ELF-1 (cell line): ENCODE measurements at regions not wholly inside any gene's neighbourhood (a gene's known extent, or its start where the extent isn't known, plus 50 kb on each side); places are given as distances from the start of the nearest gene placed in this dataset.

ENCODE experiments used
- DNase-seq: peaks from one replicate; pipeline ENCODE4 v3.0.0-alpha.2; 2016; ENCODE audit warnings: low read depth, low spot score

DNA sequence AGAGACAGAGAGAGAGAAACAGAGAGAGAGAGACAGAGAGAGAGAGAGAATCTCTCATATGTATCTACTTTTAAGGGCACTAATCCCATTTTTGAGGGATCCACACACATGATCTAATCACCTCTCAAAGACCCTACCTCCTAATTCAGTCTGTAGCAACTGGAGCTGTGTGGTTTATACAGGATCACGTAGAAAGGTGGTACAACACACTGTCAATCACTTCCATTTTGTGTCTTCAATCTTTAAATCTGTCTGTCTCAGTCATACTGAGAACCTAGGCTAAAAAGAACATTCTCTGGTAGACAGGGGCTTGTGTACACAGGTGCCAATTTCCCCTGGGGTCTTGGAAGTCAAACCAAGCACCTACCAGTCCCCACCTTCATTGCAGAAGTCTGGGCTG is 229.9 kb downstream of the TGFB2 start:
- no peak for DNase-seq

DNA sequence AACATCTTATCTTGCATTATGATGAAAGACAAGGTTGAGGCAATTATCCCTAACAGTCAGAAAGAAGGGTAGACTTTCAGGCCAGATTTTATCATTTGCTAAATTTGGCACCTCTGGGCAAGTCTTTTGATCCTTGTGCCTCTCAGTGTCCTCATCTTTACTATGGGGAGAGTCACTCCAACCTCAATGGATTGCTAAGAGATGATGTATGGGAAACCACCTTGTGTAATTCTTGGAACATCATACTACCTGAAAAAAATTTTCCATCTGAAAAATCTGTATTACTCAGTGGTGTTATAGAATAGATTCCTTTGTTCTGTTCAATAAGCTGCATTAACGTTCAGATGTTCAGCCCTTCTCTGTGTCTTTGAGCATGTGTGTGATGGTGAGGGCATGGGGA is 230.7 kb downstream of the TGFB2 start:
- DNase-seq, result no peak

GRCh38 chr1:218582646-218583045 is 237.5 kb downstream of the TGFB2 start:
- no peak for DNase-seq

DNA sequence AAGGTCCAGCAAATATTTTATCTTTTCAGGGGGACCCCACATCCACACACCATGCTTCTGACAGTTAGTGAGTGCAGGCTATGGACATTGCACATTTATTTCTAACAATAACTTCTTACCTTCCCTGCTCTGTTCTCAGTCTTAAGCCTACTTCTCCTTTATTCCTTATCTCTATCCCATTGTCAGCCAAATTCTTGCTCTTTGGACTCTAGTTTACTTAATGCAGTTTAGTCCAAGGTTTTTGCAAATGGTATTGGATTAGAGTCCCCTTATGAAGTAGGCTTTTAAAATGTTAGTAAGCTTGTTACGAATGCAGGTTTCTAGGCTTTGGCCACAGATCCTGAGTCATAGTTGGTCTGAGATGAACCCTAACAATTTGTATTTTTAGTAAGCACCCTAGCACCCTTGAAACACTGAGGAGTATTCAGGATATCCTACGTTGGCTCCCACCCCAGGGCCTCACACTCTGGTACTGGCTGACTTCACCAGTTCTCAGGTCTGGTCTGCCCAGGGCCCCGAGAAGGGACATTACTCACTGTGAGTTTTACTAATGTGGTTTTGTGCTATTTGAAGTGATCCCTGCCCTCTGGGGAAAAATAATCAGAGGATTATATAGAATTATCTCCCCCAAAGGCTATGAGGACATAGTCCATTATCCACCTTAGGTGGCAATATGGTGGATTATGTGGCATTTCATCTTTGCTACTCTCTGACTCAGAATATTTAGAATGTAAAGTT is 239.5 kb downstream of the TGFB2 start:
- DNase-seq, result no peak

DNA sequence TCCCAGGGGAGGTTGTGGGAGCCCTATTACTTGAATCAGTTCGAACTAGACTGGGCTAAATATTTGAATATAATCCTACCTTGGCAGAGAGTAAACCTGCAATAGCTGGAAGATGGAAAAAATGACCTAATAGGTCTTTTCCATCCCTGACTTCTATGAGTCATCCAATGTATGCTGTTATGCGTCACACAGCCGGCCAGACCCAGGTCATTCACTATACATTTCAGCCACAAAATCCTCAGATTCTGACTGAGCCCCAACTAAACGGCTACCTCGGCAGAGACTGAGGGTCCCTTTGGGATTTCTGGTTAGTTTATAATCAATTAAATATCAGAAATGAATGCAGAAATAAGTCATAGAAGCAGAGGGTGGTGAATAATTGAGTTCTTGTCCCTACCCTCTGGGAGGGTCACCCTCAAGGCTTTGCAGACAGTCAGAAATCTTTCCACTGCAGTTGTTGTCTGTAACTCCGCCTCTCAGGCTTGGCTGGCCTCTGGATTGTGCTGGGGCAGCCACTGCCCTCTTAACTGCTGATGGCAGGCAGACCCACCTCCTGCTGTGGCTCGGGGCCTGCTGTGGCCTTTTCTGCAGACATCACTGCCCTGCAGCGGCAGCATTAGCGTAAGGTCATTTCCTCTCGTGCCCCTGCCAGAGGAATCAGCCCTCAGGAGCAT is 240.5 kb downstream of the TGFB2 start:
- DNase-seq, result peak; percentile 93

DNA sequence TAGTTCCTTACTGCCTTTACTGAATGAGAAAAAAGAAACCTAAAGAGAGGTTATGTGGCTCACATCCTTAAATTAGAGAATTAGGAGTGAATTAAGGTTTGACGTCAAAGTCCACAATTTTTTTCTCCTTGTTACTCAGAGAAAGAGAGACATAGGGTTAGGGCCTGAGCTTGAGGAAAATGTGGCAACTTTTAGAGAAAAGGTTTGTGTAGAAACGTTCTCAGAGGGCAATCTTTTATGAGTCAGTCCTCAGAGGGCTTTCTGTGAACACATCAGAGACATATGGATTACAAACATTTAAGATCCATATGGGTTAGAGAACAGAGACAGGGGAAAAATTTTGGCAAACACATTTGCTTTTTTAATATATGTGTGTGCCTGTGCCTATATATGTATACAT is 242.8 kb downstream of the TGFB2 start:
- DNase-seq, result no peak

GRCh38 chr1:218588540-218589172 is 243.5 kb downstream of the TGFB2 start:
- no peak for DNase-seq

- no peak for DNase-seq
These were observed 244.4 kb downstream of the TGFB2 start for GRCh38 chr1:218589487-218589886.

- DNase-seq, result no peak
These were observed 246.8 kb downstream of the TGFB2 start for GRCh38 chr1:218591966-218592365.

- no peak for DNase-seq
These were observed 247.6 kb downstream of the TGFB2 start for GRCh38 chr1:218592688-218593087.

GRCh38 chr1:218600968-218601367 is 255.8 kb downstream of the TGFB2 start:
- no peak for DNase-seq

DNA sequence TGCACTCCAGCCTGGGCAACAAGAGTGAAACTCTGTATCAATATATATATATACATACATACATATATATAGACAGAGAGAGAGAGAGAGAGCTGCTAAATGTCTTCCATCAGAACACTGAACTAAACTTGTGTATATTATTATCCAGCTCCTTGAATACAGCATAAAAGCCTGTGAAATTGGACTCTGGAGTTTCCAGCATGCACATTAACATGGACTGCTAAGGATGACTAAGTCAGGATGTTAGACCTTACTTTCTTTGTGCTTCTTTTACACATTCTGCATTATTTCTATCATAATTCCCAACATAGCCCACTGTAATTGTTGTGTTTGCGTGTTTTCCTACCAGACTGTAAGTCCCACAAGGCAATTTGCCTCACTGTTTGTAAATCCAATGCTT is 259.1 kb downstream of the TGFB2 start:
- DNase-seq, result no peak

DNA sequence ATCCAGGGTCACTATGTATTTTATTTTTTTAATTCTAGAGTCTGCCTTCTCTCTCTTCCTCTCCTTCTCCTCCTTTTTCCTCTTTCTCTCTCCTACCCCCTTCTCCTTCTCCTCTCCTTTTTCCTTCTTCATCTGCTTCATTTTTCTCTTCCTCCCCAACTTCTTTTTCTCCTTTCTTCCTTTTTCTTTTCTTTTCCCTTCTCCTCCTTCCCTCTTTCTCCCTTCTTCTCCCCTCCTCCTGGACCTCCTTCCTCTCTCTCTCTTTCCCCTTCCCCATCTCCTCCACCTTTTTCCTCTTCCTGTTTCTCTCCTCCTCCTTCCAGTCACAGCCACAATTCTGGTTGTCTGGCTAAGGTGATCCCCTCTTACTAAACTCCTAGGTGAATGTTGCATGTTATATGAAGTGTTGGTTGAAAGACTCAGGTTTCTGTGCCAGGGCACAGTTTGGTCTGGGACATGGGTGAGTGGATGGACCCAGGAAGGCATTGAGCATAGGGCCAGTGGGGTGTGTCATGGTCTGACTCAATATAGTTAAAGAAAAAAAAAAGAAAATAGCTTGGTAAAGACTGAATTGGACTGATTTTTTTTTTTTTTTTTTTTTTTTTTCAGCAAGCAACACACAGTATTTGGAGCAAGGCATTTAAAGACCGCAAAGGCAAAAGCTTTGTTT is 266.9 kb downstream of the TGFB2 start:
- DNase-seq, result no peak

DNA sequence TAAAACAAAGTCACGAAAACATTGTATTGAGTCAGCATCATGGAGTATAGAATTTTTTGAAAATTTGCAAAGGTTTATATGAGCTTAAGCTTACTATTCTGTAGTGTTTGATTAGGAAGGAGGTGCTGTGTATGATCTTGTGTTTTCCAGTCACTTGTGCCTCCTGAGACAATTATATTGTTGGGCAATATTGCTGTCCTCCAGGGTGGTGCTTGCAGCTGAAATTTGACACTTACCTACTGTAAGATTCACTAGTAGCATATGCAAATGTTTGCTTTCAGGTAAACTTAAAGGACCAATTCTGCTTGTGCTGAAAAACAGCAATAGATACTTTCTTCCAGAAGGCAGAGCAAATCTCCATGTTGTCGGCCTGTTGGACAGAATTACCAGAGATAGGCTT is 268.0 kb downstream of the TGFB2 start:
- DNase-seq, result no peak

DNA sequence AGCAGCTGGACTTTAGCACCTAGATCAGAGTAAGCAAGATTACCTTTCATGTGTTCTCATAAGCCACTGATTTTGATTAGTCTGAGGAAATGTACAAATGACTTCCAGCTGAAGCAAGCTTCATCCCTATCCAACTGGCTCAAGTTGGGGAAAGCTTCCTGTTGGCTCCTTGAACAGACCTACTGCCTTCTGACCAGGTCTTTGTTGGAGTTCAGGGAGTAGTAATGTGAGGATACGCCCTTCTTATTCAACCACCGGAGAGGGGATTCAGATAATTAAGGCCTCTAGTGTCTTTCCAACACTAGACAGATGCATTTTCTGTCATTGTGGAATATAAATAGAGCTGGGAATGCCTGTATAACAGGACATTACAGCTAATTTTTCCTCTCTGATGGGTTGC is 268.9 kb downstream of the TGFB2 start:
- DNase-seq, result no peak

DNA sequence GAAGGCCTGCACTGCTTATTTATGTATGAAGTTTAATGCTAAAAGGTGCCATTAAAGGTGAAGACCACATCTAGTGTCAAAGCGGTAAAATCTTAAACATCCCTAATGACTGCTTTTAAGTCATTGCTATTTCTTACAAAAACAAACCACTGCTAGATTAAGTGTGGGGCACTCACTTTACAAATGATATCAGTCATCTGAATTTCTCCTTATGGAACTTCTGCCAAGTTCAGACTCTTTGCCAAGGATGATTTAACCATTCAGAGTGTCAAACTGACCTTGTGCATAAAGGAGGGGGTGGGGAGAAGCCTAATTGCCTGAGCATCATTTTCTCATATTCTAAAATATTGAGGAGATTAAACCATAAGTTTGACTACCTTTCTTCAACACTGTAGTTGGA is 271.5 kb downstream of the TGFB2 start:
- DNase-seq, result no peak

GRCh38 chr1:218617986-218618385 is 272.9 kb downstream of the TGFB2 start:
- DNase-seq, result no peak

DNA sequence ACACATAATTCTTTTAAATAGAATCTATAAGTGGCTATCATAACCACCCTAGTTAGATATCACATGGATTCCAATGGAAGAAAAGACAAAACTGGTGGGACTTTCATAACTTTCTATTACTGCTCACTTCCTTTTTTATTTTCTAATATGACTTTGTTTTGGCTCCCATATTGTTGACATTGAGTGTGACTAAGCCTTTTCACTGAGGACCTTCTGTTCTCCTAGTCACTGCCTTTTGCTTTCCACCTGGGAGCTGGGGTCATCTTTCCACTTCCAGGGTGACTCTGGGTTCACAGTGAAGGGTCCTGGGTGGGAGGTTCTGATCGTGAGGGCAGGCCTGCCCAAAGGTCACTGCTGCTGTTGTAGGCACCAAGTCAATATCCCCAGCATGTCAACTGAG is 275.8 kb downstream of the TGFB2 start:
- no peak for DNase-seq

DNA sequence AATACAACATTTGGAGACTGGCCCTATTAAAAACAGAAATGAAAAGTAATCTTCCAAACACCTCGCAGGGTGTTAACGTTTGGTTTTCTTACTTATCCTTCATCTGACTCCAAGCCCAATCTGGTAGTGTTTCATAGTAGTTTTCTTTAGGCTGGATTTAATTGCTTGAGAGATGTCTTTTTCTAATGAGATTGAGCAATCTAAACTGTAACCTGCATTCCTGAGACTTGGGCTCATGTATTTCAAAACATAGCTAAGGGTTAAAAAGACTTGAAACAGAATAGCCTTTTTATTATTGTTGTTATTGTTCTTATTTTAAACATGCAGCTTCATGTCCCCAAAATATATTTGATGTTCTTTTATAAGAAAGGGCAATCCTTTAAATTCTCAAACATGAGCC is 278.9 kb downstream of the TGFB2 start:
- DNase-seq, result no peak

DNA sequence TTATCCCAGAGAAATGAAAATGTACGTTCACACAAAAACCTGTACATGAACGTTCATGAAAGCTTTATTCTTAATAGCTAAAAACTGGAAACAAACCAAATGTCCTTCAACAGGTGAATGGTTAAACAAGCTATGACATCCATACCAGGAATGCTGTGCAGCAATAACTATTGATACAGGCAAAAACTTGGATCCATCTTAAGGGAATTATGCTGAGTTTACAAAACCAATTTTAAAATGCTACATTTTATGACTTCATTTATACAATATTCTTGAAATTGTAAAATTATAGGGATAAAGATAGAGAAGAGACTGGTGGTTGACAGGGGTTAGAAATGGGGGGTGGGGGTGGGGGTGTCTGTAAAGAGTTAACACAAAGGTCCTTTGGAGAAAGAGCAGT is 280.3 kb downstream of the TGFB2 start:
- no peak for DNase-seq

GRCh38 chr1:218633238-218633988 is 288.3 kb downstream of the TGFB2 start:
- DNase-seq, result peak; percentile 40

DNA sequence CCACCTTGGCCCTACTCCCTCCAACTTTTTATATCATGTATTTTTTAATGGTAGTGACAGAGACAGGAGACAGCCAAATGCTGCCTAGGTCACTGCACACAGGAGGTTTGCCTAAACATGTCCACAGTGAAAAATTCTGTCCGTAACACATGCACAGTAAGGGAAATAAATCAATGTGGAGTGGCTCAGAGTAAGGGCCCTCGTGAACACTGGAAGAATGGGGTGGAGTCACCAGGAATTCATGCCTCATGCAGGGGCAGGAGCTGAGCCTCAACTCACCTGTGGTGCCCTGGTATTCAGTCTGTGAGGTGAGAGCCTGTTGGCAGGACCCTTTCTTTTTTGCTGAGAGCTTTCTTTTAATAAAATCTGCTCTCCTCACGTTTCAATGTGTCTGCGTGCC is 289.1 kb downstream of the TGFB2 start:
- DNase-seq, result no peak
